Suprapubic skin (tissue), 4 donors: ENCODE measurements at regions not wholly inside any gene's neighbourhood (a gene's known extent, or its start where the extent isn't known, plus 50 kb on each side); places are given as distances from the start of the nearest gene placed in this dataset.

Experiments
- CTCF ChIP-seq, 2 donors: fragments of 200-600 bp in 1 of 2; fragments of 450-650 bp in 1 of 2; sonication (generic) in 1 of 2; IDR thresholded peaks; one replicate each; pipeline ENCODE4 v1.5.1; 2016 to 2019; ENCODE audit warnings: antibody characterized with exemption in 2 of 2, mild to moderate bottlenecking in 1 of 2, moderate library complexity in 1 of 2
- EP300 ChIP-seq: sonication (generic); formaldehyde crosslinking; IDR thresholded peaks from one replicate; pipeline ENCODE4 v1.6.1; 2017; ENCODE audit warnings: antibody characterized with exemption
- POLR2A ChIP-seq, 2 donors: fragments of 450-650 bp; IDR thresholded peaks; one replicate each; pipeline ENCODE4 v1.6.1; 2017; ENCODE audit warnings: antibody characterized with exemption in 2 of 2, mild to moderate bottlenecking in 2 of 2, moderate library complexity in 2 of 2
- POLR2AphosphoS5 ChIP-seq, 3 donors: sonication (generic); formaldehyde crosslinking; IDR thresholded peaks; one replicate each; pipeline ENCODE4 v1.6.1; 2017; ENCODE audit warnings: antibody characterized with exemption in 3 of 3

GRCh38 chr7:47652591-47652990, 70.7 kb upstream of the TNS3 start:
- TF ChIP-seq CTCF (IDR thresholded peaks at IDR 0.05) (no peak), POLR2A (IDR thresholded peaks at IDR 0.05) (no peak), POLR2AphosphoS5 (IDR thresholded peaks at IDR 0.05) (no peak), EP300 (no peak)
